ENCODE measurements at regions not wholly inside any gene's neighbourhood (a gene's known extent, or its start where the extent isn't known, plus 50 kb on each side); places are given as distances from the start of the nearest gene placed in this dataset.

- Histone ChIP-seq H4K20me1 (ENCODE audit: insufficient read depth, low read length) (no peaks in the 10 kb centered on the region), H3K23ac (ENCODE audit: low read depth, low read length) (no peak overlapping the region), H3K27me3 (ENCODE audit: control insufficient read depth, insufficient read depth, low read length) (no peaks in the 10 kb centered on the region), H3K4me1 (ENCODE audit: control insufficient read depth, insufficient read depth, low read length) (peaks cover 5% of the 10 kb centered on the region; the same call in 1 of the 2 replicates), H4K8ac (ENCODE audit: low read depth in 2 of 2, low read length in 2 of 2) (peak overlapping the region in 1 of 2 experiments; percentile 6; a peak in 2 of 4 replicates), H3K9ac (ENCODE audit: low read depth, low read length) (no peak overlapping the region), H3K4me2 (ENCODE audit: low read depth, low read length) (no peak overlapping the region), H3K4me3 (ENCODE audit: insufficient read depth, low read depth, low read length) (no peak overlapping the region), H2BK120ac (ENCODE audit: low read depth, low read length) (no peak overlapping the region), H2AK9ac (replicated peaks; ENCODE audit: low read depth, low read length, poor library complexity) (no peak overlapping the region), H2BK15ac (ENCODE audit: low read depth, low read length) (peak overlapping the region; percentile 19; the same call in 1 of the 3 replicates), H2AFZ (replicated peaks; ENCODE audit: low read length, poor library complexity) (no peak overlapping the region), H3K18ac (ENCODE audit: low read depth, low read length) (no peak overlapping the region), H3K9me1 (ENCODE audit: insufficient read depth, low read length) (no peaks in the 10 kb centered on the region), H3K9me3 (ENCODE audit: control insufficient read depth, insufficient read depth, low read length) (no peaks in the 10 kb centered on the region), H2BK5ac (ENCODE audit: low read depth, low read length, poor library complexity, severe bottlenecking) (no peak overlapping the region), H3K4ac (ENCODE audit: low read depth, low read length) (no peak overlapping the region; the same call in 1 of the 2 replicates), H3K14ac (replicated peaks; ENCODE audit: low read depth, low read length) (no peak overlapping the region), H2AK5ac (ENCODE audit: low read depth, low read length) (no peak overlapping the region), H3K56ac (ENCODE audit: extremely low read depth, insufficient read depth, low read length) (no peak overlapping the region), H4K5ac (ENCODE audit: low read depth, low read length) (no peak overlapping the region), H3K79me1 (ENCODE audit: low read depth in 1 of 2, low read length in 2 of 2) (no peaks in the 10 kb centered on the region), H4K91ac (ENCODE audit: insufficient read depth, low read depth, low read length) (no peak overlapping the region), H2BK20ac (ENCODE audit: low read depth, low read length) (no peak overlapping the region), H3K36me3 (ENCODE audit: control insufficient read depth, insufficient read depth, low read length) (no peaks in the 10 kb centered on the region), H3K27ac (ENCODE audit: insufficient read depth, low read length) (no peak overlapping the region)
- TF ChIP-seq MAFK (IDR thresholded peaks at IDR 0.05; ENCODE audit: low read depth, low read length) (no peak), CEBPB (IDR thresholded peaks at IDR 0.05; ENCODE audit: low read depth, low read length) (no peak), CHD1 (IDR thresholded peaks at IDR 0.05; ENCODE audit: low read depth, low read length) (no peak)
- WGBS, 2 experiments (ENCODE audit: extremely low coverage in 2 of 2, insufficient read length in 1 of 2): no CpG with 5 or more reads among the region's 2 CpGs
- ATAC-seq (ENCODE audit: low read depth): no peak
- CTCF ChIA-PET: no interaction called here
- POLR2A ChIA-PET (ENCODE audit: unreplicated experiment): no interaction called here
- dilution Hi-C loops (cut with HindIII; ENCODE audit: low sequenced_read_pairs, unreplicated experiment) (no loop called here), in situ Hi-C loops (cut with MboI; ENCODE audit: low sequenced_read_pairs) (no loop called here), intact Hi-C loops (cut with micrococcal nuclease) (no loop called here)
- DNase-seq: no peak
- no TSS peak for BruUV-seq (replicated peaks)
Observed at GRCh38 chr12:59046763-59047534, 126.6 kb upstream of the LRIG3 start.

All from IMR-90 (cell line).